Neutrophil (primary cell): ENCODE measurements at regions not wholly inside any gene's neighbourhood (a gene's known extent, or its start where the extent isn't known, plus 50 kb on each side); places are given as distances from the start of the nearest gene placed in this dataset.

Experiments used
- H3K27ac ChIP-seq: fragments of 200-600 bp; sonication (generic); 2 replicates; pipeline ENCODE4 v1.5.1; 2016; ENCODE audit warnings: mild to moderate bottlenecking, moderate library complexity
- H3K27me3 ChIP-seq: fragments of 200-600 bp; sonication (generic); 2 replicates; pipeline ENCODE4 v1.6.0; 2016; ENCODE audit warnings: mild to moderate bottlenecking
- H3K36me3 ChIP-seq: fragments of 200-600 bp; sonication (generic); 2 replicates; pipeline ENCODE4 v1.5.1; 2017
- H3K4me1 ChIP-seq, 2 experiments: fragments of 200-600 bp in 1 of 2; sonication (generic) in 1 of 2; 1 replicate in 1 of 2; 2 replicates in 1 of 2; pipeline versions ENCODE4 v1.5.1 to v1.6.1; 2013 to 2016; ENCODE audit warnings: low read depth in 1 of 2, low read length in 1 of 2, mild to moderate bottlenecking in 1 of 2, moderate library complexity in 1 of 2; ENCODE audit not compliant: control insufficient read depth in 1 of 2, insufficient read depth in 1 of 2
- H3K4me3 ChIP-seq, 2 experiments: fragments of 200-600 bp in 1 of 2; sonication (generic) in 1 of 2; 1 replicate in 1 of 2; 2 replicates in 1 of 2; pipeline ENCODE4 v1.5.1; 2013 to 2016; ENCODE audit warnings: low read depth in 1 of 2, low read length in 1 of 2, mild to moderate bottlenecking in 1 of 2, moderate library complexity in 1 of 2
- H3K9me3 ChIP-seq: fragments of 200-600 bp; sonication (generic); 2 replicates; pipeline ENCODE4 v1.5.1; 2016
- CTCF ChIP-seq: fragments of 200-600 bp; sonication (generic); IDR thresholded peaks from 2 replicates; pipeline ENCODE4 v1.5.1; 2016; ENCODE audit warnings: antibody characterized with exemption

- H3K4me3 ChIP-seq, result no peak overlapping the region
- H3K27ac ChIP-seq, result no peak overlapping the region
- no peaks in the 10 kb centered on the region for H3K9me3 ChIP-seq
- no peaks in the 10 kb centered on the region for H3K27me3 ChIP-seq
- H3K4me1 ChIP-seq, result no peaks in the 10 kb centered on the region
- no peak for TF ChIP-seq CTCF
- no peaks in the 10 kb centered on the region for H3K36me3 ChIP-seq
Measured at GRCh38 chr4:81606801-81607501, 135.2 kb upstream of the RASGEF1B start.

- TF ChIP-seq CTCF, result no peak
- no peak overlapping the region for H3K27ac ChIP-seq
- H3K4me1 ChIP-seq, result no peaks in the 10 kb centered on the region
- H3K9me3 ChIP-seq, result no peaks in the 10 kb centered on the region
- H3K27me3 ChIP-seq, result no peaks in the 10 kb centered on the region
- no peaks in the 10 kb centered on the region for H3K36me3 ChIP-seq
- H3K4me3 ChIP-seq, result no peak overlapping the region
Measured at GRCh38 chr4:81606166-81606565, 134.5 kb upstream of the RASGEF1B start.

- H3K27me3 ChIP-seq, result no peaks in the 10 kb centered on the region
- TF ChIP-seq CTCF, result no peak
- H3K27ac ChIP-seq, result no peak overlapping the region
- H3K9me3 ChIP-seq, result no peaks in the 10 kb centered on the region
- H3K4me1 ChIP-seq, result no peaks in the 10 kb centered on the region
- no peak overlapping the region for H3K4me3 ChIP-seq
- no peaks in the 10 kb centered on the region for H3K36me3 ChIP-seq
Measured at GRCh38 chr4:81605271-81605670, 133.6 kb upstream of the RASGEF1B start.

- Histone ChIP-seq H3K27me3 (no peaks in the 10 kb centered on the region), H3K4me1 (no peaks in the 10 kb centered on the region), H3K36me3 (no peaks in the 10 kb centered on the region), H3K27ac (no peak overlapping the region), H3K4me3 (no peak overlapping the region), H3K9me3 (no peaks in the 10 kb centered on the region)
- TF ChIP-seq CTCF, result no peak
Measured at GRCh38 chr4:81604683-81605218, 133.0 kb upstream of the RASGEF1B start.

GRCh38 chr4:81602854-81603253 is 131.1 kb upstream of the RASGEF1B start:
- H3K4me1 ChIP-seq, result no peaks in the 10 kb centered on the region
- H3K27ac ChIP-seq, result no peak overlapping the region
- TF ChIP-seq CTCF, result no peak
- H3K36me3 ChIP-seq, result no peaks in the 10 kb centered on the region
- H3K27me3 ChIP-seq, result no peaks in the 10 kb centered on the region
- no peak overlapping the region for H3K4me3 ChIP-seq
- no peaks in the 10 kb centered on the region for H3K9me3 ChIP-seq
